GM12865 (cell line): ENCODE measurements at regions not wholly inside any gene's neighbourhood (a gene's known extent, or its start where the extent isn't known, plus 50 kb on each side); places are given as distances from the start of the nearest gene placed in this dataset.

ENCODE experiments used
- DNase-seq: peaks from one replicate; pipeline ENCODE4 v3.0.0; 2010; ENCODE audit warnings: low read depth
- H3K4me3 ChIP-seq: 2 replicates; pipeline ENCODE4 v1.5.1; 2011; ENCODE audit warnings: mild to moderate bottlenecking, low read depth, low read length, control low read depth
- TF ChIP-seq, protein P1 (sequence below): IDR thresholded peaks from 2 replicates; pipeline ENCODE4 v1.5.1; 2011; ENCODE audit warnings: low read length, control low read depth, low read depth, inconsistent platforms; ENCODE audit not compliant: insufficient read depth; ENCODE audit errors: missing control alignments

DNA sequence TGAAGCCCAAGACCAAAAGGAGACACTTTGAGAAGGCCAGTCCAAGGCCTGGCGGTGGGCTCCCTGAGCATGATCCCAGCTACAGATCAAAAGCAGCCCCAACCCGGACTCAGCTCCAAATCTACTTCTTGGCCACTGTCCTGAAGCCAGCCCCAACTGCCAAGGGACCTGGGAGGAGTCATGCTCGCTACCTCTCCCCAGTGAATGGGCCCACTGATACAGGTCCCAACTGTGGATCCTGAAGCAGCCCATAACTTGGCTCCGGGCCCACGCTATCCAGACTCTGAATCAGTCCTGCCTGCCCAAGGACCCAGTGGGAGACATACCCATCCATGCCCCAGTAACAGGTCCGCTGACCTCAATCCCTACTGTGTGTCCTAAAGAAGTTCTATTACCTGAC, 1545.3 kb upstream of the C9orf72 start:
- TF ChIP-seq, protein P1, sequence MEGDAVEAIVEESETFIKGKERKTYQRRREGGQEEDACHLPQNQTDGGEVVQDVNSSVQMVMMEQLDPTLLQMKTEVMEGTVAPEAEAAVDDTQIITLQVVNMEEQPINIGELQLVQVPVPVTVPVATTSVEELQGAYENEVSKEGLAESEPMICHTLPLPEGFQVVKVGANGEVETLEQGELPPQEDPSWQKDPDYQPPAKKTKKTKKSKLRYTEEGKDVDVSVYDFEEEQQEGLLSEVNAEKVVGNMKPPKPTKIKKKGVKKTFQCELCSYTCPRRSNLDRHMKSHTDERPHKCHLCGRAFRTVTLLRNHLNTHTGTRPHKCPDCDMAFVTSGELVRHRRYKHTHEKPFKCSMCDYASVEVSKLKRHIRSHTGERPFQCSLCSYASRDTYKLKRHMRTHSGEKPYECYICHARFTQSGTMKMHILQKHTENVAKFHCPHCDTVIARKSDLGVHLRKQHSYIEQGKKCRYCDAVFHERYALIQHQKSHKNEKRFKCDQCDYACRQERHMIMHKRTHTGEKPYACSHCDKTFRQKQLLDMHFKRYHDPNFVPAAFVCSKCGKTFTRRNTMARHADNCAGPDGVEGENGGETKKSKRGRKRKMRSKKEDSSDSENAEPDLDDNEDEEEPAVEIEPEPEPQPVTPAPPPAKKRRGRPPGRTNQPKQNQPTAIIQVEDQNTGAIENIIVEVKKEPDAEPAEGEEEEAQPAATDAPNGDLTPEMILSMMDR: no peak
- H3K4me3 ChIP-seq: no peak overlapping the region
- no peak for DNase-seq

DNA sequence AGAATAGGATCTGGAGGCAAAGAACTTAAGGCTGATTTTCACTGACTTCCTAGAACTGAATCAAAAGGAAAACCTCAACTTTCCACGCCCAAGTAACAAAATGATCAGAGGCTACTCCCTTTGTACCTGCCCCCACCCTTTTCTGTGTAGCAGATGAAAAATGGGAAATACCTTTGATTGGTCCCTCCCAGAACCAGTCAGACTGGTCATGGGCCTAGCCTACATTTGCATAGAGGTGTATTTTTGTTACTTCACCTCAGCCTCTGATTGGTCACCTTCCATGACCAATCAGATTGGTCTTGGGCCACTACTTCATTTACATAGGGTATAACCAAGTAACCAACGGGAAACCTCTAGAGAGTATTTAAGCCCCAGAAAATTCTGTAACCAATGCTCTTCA, 1553.5 kb upstream of the C9orf72 start:
- no peak for DNase-seq
- TF ChIP-seq, protein P1: no peak
- H3K4me3 ChIP-seq: no peak overlapping the region

DNA sequence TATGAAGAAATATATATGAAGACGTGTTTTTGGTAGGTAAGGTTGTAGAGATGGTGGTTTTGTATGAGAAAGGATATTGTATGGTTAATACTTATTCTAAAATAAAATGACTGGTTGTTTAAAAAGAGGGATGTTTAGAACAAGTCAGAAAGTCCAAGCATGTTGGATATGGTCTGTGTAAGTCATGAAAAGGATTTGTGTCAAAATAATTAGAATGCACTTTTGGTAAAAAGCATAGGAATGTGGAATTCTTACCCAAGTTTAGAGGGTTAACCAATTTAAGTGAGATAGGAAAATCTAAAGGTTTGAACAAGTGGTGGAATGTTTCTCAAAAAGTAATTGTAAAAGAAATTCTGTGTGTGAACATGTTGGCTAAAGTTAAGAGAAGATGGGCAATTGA, 1556.5 kb upstream of the C9orf72 start:
- TF ChIP-seq, protein P1: no peak
- no peak overlapping the region for H3K4me3 ChIP-seq
- DNase-seq: no peak

DNA sequence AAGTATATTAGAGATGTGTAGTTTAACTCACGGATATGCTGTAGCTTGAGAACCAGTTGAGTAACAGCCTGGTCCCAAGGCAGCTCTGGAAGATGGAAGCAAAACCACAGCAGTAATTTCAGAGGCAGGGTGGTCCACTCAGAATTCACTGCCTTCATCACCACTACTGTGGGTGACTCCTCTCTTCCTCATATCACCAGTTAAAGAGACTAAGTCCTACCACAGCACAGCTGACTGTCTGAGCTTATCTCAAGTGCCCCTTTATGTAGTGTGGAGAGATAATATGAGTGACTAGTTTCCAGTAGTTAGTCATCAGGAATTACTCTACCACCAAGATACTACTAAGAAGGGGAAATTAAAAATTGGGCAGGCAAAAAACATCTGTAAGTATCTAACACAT, 1571.2 kb upstream of the C9orf72 start:
- no peak for DNase-seq
- TF ChIP-seq, protein P1: no peak
- H3K4me3 ChIP-seq: no peak overlapping the region

DNA sequence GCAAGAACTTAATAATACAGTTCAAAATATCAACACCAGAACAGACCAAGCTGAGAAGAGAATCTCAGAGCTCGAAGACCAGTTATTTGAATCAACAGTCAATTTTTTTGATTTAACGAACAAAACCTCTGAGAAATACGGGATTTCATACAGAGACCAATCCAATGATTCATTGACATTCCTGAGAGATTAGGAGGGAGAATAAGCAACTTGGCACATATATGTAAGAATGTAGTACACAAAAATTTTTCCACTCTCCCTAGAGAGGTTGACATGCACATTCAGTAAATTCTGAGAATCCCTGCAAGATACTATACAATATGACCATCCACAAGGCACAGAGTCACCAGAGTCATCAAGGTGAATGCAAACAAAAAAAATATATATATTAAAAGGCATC, 1577.3 kb upstream of the C9orf72 start:
- TF ChIP-seq, protein P1: no peak
- no peak for DNase-seq
- no peak overlapping the region for H3K4me3 ChIP-seq

DNA sequence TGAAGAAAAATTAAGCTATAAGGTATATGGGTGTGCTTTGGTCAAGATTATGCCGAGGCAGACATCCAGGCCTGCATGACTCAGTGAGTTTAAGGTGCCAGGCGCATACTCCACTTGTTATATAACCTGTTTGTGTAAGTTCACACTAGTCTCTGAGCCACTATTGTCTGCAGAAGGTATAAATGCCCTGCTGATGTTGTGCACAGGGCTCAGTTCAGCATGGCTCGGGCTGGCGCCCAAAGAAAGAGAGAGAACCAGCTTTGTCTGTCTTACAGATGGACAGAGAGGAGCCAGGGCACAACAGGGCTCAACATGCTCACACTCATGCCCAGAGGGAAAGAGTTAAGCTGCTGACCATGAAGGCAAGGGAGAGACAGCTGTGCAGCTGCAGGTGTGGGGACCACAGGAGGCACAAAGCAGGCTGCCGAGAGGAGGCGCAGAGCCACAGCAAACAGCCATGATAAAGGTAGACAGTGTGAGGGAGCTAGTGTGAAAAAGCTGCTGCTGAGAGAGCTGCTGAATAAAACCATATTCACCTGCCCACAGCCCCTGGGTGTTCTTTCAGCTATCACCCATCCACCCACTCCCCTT, 1587.6 kb upstream of the C9orf72 start:
- TF ChIP-seq, protein P1: no peak
- no peak for DNase-seq
- H3K4me3 ChIP-seq: no peak overlapping the region

DNA sequence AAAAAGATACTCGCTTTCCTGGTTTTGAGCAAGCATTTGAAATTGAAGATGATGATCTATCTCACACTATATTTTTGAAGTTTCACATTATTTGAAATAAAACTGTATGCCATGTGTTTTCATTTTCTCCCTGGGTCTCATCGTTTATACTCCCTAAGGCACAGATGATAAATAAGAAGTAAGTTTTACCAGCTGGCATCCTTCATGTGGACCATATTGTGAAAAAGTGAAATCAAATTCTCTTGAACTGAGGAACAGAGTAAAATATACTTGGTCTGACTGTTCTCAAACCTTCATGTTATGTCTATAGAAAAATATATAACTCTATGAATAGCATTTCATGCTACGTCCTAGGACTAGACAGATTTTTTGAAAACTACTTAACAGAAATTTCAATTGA, 1600.9 kb upstream of the C9orf72 start:
- no peak for DNase-seq
- TF ChIP-seq, protein P1: no peak
- H3K4me3 ChIP-seq: no peak overlapping the region
